ENCODE measurements at regions not wholly inside any gene's neighbourhood (a gene's known extent, or its start where the extent isn't known, plus 50 kb on each side); places are given as distances from the start of the nearest gene placed in this dataset.

DNA sequence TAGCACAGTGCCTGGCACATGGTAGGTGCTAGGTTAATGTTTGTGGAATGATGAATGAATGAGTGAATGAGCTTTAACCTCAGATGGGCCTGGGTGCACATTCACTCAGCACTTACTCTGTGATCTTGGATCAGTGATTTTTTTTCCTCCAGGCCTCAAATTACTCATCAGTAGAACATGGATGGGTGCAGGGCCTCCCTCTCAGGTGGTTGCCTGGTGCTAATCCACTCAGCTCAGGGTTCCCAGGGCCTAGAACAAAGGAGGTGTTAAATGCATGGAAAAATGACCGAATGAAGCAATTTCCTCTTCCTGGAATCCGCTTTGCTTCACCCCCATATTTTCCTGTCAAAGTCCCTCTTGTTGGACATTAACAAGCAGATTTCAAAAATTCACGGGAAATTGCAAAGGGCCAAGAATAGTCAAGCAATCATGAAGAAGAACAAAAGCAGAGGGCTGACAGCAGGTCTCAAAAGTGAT lies 93.5 kb downstream of the MYEOV start:
- DNase-seq, result no peak
- TF ChIP-seq GATA1 (IDR thresholded peaks at IDR 0.05; ENCODE audit: low read depth, low read length), result no peak

DNA sequence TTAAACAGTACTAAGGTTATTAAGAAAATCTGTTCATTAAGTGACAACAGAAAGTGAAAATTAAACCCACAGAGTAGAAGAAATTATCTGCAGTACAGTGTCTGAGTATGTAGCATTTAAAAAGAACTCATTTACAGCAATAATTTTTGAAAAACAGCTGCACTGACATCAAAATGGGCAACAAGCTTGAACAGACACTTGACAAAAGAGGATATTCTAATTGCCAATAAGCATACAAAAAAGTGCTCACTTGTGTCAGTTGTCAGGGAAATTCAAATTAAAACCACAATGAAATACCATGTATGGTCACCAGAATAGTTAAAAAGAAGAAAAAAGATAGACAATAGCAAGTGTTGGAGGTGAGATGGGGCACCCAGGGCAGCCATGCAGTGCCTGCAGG lies 93.3 kb upstream of the LINC01488 start:
- TF ChIP-seq GATA1 (IDR thresholded peaks at IDR 0.05; ENCODE audit: low read depth, low read length) (no peak), POLR2A (IDR thresholded peaks at IDR 0.05; ENCODE audit: low read length) (no peak)
- DNase-seq, result no peak

DNA sequence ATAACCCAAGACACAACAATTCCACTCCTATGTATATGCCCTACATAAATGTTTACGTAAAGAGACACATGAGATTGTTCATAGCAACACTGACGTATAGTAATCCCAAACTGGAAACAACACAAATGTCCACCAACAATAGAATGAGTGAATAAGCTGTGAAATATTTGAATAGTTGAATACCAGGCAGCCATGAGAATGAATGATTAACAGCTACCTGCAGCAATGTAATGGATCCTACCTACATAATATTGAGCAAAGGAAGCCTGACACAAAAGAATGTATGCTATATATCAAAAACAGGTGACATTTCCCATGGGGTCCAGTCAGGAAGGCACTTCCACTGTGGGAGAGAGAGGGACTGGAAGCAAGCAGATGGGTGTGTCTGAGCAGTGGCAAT lies 92.8 kb upstream of the LINC01488 start:
- no peak for DNase-seq
- TF ChIP-seq POLR2A (IDR thresholded peaks at IDR 0.05; ENCODE audit: low read length) (no peak), GATA1 (IDR thresholded peaks at IDR 0.05; ENCODE audit: low read depth, low read length) (no peak)

DNA sequence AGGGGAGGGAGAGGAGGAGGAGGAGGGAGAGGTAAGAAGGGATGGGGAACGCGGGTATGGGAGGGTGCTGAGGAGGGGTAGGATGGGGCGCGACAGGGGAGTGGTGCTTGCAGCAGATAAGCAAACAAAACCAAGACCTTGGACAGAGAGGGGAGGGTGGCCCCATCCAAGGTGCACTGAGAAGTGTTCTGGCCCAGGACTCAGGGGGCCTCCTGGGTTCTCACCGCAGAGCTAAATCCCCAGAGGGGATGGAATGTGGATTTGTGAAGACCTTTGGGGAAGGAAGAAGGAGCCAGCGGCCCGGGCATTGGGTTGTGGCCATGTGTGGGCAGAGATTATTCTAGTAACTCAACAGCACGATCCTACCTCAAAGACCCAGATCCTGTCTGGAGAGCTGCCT lies 90.9 kb upstream of the LINC01488 start:
- no peak for DNase-seq
- TF ChIP-seq GATA1 (IDR thresholded peaks at IDR 0.05; ENCODE audit: low read depth, low read length) (no peak), POLR2A (IDR thresholded peaks at IDR 0.05; ENCODE audit: low read length) (no peak)

DNA sequence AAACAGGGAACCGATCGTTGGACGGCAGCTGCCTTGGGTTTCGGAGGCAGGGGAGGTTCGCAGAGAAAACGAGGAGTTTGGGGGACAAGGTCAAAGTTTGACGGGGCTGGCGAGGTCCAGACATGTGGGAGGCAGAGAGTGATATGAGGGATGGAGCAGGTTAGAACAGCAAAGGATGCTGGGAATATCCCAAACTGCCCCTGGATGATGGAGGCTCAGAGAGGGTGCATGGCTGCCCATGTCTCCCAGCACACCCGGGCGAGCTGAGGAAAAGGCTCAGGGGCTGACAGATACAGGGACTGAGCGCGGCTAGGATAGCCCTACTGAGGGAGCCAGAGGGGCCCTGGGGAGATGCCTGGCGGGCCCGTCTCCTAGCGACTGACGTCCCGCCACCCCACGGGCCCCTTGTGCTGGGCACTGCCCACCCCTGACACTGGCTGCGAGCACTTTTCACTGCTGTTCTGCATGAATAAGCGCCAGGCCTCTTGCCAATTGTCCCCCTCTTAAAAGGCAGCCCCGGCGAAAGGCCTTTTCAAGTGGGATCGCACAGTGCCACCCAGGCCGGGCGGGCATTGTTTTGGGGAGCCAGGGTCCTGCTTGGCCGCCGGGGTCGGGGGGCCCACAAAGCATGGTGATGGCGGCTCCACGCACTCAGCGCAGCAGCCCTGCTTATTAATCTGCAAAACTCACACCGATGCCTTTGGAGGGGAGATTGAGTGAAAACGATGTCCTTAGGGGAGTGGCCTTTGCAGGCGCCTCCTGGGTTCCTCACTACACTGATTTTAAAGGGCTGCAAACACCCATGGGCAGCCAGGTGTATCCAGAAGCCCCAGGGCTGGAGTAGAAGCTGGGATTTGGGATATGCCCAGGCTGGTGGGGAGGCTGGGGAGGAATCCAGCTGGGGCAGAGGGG lies 90.0 kb upstream of the LINC01488 start:
- TF ChIP-seq POLR2A (IDR thresholded peaks at IDR 0.05; ENCODE audit: low read length) (no peak), GATA1 (IDR thresholded peaks at IDR 0.05; ENCODE audit: low read depth, low read length) (no peak)
- no peak for DNase-seq

DNA sequence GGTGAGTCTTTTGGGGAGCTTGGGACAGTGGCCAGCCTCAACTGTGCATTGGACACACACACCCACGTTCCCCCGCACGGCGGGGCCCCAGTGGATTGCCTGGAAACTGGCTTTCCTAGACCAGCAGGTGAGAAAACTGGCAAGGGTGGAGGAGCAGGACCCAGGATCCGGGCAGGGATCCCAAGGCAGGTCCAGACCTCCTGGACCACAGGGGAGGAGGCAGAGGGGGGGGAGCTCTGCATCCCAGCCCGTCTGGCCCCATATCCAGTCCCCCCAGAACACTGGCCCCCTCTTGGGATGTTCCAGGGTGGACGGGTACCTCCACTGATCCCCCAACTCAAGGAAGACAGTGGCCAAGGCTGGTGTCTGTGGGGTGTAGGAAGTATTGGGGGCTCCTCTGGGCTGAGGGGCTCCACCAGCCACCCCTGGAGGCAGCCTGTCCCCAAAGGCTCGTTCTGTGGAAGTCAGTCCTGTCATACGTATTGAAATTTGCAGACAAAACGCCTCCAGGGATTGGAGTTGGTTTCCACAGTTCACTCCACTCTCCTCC lies 89.3 kb upstream of the LINC01488 start:
- no peak for DNase-seq
- no peak for TF ChIP-seq POLR2A (IDR thresholded peaks at IDR 0.05; ENCODE audit: low read length)
- no peak for TF ChIP-seq GATA1 (IDR thresholded peaks at IDR 0.05; ENCODE audit: low read depth, low read length)

DNA sequence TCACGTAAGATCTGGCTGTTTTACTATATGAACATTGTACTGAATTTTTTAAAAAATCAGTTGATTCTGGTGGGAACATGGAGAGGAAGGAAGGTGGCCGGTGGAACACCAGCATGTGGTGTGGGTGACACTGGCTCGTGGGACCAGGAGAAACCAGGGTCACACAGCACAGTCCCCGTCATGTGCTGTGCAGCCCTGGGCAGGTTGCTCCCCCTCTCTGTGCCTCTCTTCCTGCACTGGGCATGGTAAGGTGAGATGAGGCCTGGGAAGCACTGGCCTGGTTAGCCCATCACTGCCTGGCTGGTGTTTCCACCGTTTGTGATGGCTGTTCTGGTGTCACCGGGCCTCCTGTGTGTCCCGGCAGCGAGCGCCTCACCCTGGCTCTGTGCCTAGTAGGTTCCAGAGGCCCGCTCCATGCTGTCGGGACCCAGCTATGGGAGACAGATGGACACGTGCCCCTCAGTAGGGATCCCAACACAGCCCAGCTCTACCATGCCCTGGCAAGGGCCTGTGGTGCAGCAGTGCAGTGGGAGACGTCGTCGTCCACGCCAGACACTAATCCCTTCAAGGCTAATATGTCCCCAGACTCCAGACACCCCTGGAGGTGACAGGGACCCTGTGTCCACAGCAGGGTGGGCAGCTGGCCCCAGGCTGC lies 88.2 kb upstream of the LINC01488 start:
- DNase-seq, result no peak
- TF ChIP-seq GATA1 (IDR thresholded peaks at IDR 0.05; ENCODE audit: low read depth, low read length) (no peak), POLR2A (IDR thresholded peaks at IDR 0.05; ENCODE audit: low read length) (no peak)

DNA sequence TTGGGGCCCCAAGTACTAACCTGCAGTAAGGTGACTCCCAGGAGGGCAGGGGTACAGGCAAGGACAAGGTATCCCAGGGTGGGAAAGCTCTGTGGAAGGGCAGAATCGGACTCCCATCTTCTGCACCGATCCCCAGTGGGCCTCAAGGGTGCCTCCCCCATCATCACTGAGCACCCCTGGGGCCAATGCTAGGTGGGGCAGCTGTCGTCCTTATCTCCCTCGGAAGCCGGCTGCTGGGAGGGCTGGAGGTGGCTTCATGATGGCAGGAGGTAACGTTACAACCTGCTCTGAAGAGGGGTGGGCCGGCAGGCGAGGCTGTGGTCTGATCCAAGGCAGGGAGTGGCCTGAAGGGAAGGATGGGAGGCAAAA lies 87.6 kb upstream of the LINC01488 start:
- no peak for TF ChIP-seq GATA1 (IDR thresholded peaks at IDR 0.05; ENCODE audit: low read depth, low read length)
- TF ChIP-seq POLR2A (IDR thresholded peaks at IDR 0.05; ENCODE audit: low read length), result no peak
- DNase-seq, result no peak

DNA sequence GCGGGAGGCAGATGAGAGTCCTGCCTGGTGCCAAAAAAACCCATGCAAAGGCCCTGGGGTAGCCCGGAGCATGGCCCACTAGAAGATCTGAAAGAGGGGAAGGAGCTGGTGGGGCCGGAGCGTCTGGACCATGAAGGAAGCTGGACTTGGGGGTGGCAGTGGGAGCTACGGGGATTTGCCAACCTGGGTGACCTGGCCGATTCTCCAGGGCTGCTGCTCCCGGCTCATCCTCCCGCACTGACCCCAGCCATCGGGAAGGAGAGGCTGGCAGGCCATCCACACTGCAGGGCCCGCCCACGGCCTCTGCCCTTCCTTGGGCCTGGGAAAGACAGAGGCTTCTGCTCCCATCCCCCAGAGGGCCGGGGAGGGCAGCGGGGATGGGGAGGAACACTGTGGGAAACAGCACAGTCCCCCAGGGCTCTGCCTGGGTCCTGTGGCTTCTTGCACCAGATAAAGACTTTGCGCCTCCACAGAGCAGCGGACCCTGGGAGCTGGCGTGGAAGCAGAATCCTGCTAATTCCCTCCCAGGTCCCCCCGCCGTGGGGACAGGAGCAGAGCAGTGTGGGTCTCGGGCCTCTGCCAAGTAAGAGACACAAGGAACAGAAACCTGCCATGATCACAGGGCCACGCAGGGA lies 87.1 kb upstream of the LINC01488 start:
- TF ChIP-seq GATA1 (IDR thresholded peaks at IDR 0.05; ENCODE audit: low read depth, low read length), result no peak
- TF ChIP-seq POLR2A (IDR thresholded peaks at IDR 0.05; ENCODE audit: low read length), result no peak
- DNase-seq, result no peak

DNA sequence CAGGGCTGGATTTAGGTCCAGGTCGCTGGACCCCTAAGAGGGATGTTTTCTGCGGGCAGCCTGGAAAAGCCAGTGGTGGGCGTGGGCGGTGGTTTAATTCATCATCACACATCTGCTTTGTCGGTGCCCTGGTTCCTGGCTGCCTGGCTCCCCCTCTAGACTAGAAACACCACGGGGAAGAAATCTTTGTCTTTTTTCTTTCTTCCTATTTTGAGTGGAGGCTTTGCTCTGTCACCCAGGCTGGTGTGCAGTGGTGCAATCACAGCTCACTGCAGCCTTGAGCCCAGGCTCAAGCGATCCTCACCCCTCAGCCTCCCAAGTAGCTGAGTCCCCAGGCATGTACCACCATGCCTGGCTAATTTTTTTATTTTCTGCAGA lies 86.6 kb upstream of the LINC01488 start:
- no peak for TF ChIP-seq POLR2A (IDR thresholded peaks at IDR 0.05; ENCODE audit: low read length)
- TF ChIP-seq GATA1 (IDR thresholded peaks at IDR 0.05; ENCODE audit: low read depth, low read length), result no peak

DNA sequence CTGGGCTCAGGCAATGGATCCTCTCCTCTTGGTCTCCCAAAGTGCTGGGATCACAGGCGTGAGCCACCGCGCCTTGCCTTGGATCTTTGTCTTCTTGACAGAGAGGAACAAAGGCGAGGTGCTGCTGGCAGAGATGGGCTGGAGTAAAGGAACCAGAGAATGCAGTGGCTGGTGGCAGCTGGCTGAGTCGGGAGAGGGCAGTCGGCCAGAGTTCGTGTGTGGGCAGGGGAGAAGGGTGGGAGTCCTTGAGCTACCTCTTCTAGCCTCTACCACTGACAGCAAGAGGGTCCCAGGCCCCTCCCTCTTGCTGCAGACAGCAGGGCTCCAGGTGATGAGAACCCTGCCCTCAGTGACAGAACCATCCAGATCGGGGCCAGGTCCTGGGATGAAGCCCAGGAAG lies 86.2 kb upstream of the LINC01488 start:
- TF ChIP-seq GATA1 (IDR thresholded peaks at IDR 0.05; ENCODE audit: low read depth, low read length) (no peak), POLR2A (IDR thresholded peaks at IDR 0.05; ENCODE audit: low read length) (no peak)
- no peak for DNase-seq

More for the DNA sequence above, 86.6 kb upstream of the LINC01488 start:
- no peak for DNase-seq

DNA sequence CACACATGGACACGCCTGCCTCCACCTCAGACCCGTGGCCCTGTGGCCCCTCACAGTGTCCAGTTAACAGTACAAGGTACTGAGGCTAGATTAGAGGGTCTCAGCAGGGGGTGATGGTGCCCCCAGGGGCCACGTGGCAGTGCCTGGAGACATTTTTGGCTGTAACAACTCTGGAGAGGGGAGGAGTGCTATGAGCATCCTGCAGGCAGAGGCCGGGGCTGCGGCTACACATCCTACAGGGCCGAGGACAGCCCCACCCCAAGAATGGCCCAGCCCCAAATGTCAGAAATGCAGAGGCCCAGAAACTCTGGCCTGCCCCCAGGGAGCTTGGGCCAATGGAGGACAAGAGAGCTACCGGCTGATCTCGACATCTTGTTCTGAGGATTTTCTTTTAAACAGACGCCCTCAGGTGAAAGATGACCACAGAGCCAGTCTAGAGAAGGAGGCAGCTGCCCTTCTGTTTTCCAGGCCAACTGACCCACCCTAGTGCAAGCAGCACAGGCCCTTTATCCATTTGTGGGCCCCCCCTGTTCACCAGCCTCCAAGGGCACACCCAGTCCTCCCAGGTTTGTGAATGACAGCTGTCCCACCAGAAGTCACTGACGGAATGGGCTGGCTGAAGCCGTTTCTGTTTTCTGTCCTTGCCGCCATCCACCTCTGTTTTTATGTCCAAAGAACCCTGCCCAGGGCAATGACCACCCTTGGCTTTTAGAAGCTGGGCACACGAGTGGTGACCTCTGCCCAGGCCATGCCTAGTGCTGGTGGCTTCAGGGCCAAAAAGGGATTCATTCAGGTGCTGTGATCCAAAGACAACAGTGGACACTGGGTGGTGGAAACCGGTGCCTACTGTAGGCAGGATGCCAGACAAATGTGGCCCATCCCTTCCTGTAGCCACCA lies 85.2 kb upstream of the LINC01488 start:
- DNase-seq, result no peak
- TF ChIP-seq GATA1 (IDR thresholded peaks at IDR 0.05; ENCODE audit: low read depth, low read length) (no peak), POLR2A (IDR thresholded peaks at IDR 0.05; ENCODE audit: low read length) (no peak)

DNA sequence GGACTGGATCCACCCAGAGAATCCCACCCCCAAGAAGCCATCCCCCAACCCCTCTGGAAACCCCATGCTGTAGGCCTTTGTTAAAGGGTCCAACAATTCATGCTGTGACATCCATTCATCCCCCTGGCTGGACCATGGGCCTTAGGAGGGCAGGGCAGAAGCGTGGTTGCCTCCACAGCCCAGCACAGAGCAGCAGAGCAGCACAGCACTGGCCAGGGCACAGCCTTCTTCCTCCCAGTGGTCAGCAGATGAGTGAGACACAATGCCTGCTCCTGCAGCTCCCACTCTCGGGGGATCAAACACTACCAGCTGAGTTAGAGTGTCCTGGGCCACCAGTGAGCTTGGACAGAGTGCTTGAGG lies 84.5 kb upstream of the LINC01488 start:
- TF ChIP-seq POLR2A (IDR thresholded peaks at IDR 0.05; ENCODE audit: low read length), result no peak
- TF ChIP-seq GATA1 (IDR thresholded peaks at IDR 0.05; ENCODE audit: low read depth, low read length), result no peak

More for the DNA sequence above, 84.5 kb upstream of the LINC01488 start:
- DNase-seq, result no peak
